Hepatocyte (in vitro differentiated cells): ENCODE measurements at regions not wholly inside any gene's neighbourhood (a gene's known extent, or its start where the extent isn't known, plus 50 kb on each side); places are given as distances from the start of the nearest gene placed in this dataset.
A peak's percentile ranks its signal among the peaks of the same experiment; 100 is the strongest.

Experiments
- DNase-seq: peaks from one replicate; pipeline ENCODE4 v3.0.0-alpha.2; 2016; ENCODE audit warnings: low spot score
- H2AFZ ChIP-seq: fragments of 200-600 bp; sonication (generic); 2 replicates; pipeline ENCODE4 v1.6.0; 2016; ENCODE audit warnings: antibody characterized with exemption, mild to moderate bottlenecking
- H3K27ac ChIP-seq: fragments of 200-600 bp; sonication (generic); 2 replicates; pipeline ENCODE4 v1.5.1; 2016; ENCODE audit warnings: mild to moderate bottlenecking
- H3K27me3 ChIP-seq: fragments of 200-600 bp; sonication (generic); 2 replicates; pipeline ENCODE4 v1.6.1; 2016
- H3K36me3 ChIP-seq: fragments of 200-600 bp; sonication (generic); replicated peaks from 2 replicates; pipeline ENCODE4 v1.5.1; 2016; ENCODE audit warnings: low read depth; ENCODE audit not compliant: insufficient read depth
- H3K4me1 ChIP-seq: fragments of 200-600 bp; sonication (generic); 2 replicates; pipeline ENCODE4 v1.5.1; 2016; ENCODE audit warnings: mild to moderate bottlenecking, moderate library complexity; ENCODE audit not compliant: insufficient read depth
- H3K4me2 ChIP-seq: fragments of 200-600 bp; sonication (generic); 2 replicates; pipeline ENCODE4 v1.6.0; 2016
- H3K4me3 ChIP-seq: fragments of 200-600 bp; sonication (generic); 2 replicates; pipeline ENCODE4 v1.5.1; 2016; ENCODE audit warnings: mild to moderate bottlenecking
- H3K79me2 ChIP-seq: fragments of 200-600 bp; sonication (generic); 2 replicates; pipeline ENCODE4 v1.6.0; 2017; ENCODE audit warnings: mild to moderate bottlenecking
- H3K9me2 ChIP-seq: fragments of 200-600 bp; sonication (generic); replicated peaks from 2 replicates; pipeline ENCODE4 v1.6.0; 2017; ENCODE audit warnings: mild to moderate bottlenecking; ENCODE audit not compliant: insufficient read depth
- H3K9me3 ChIP-seq: fragments of 200-600 bp; sonication (generic); 2 replicates; pipeline ENCODE4 v1.5.1; 2016; ENCODE audit warnings: low read depth, mild to moderate bottlenecking
- H4K20me1 ChIP-seq: fragments of 200-600 bp; sonication (generic); 2 replicates; pipeline ENCODE4 v1.6.0; 2016; ENCODE audit warnings: mild to moderate bottlenecking; ENCODE audit not compliant: insufficient read depth, poor library complexity, severe bottlenecking
- CTCF ChIP-seq: fragments of 200-600 bp; sonication (generic); IDR thresholded peaks from 2 replicates; pipeline ENCODE4 v1.5.1; 2016; ENCODE audit warnings: antibody characterized with exemption, mild to moderate bottlenecking; ENCODE audit not compliant: poor library complexity
- EZH2 ChIP-seq: fragments of 200-600 bp; sonication (generic); IDR thresholded peaks from 2 replicates; pipeline ENCODE4 v1.6.1; 2016; ENCODE audit warnings: antibody characterized with exemption, mild to moderate bottlenecking, borderline replicate concordance
- EZH2phosphoT487 ChIP-seq: fragments of 200-600 bp; sonication (generic); IDR thresholded peaks from one replicate; pipeline ENCODE4 v1.6.1; 2018; ENCODE audit warnings: antibody characterized with exemption, mild to moderate bottlenecking, low read depth, moderate library complexity; ENCODE audit not compliant: unreplicated experiment, severe bottlenecking
- WGBS: methylation state at CpG from one replicate; pipeline ENCODE4 v1.1.6; 2016; ENCODE audit warnings: low lambda C conversion rate; ENCODE audit errors: missing lambda C conversion rate; 5-methylcytosine and 5-hydroxymethylcytosine counted together

- Histone ChIP-seq H4K20me1 (no peaks in the 10 kb centered on the region), H2AFZ (no peak overlapping the region), H3K9me3 (no peaks in the 10 kb centered on the region), H3K27ac (peak overlapping the region; percentile 95), H3K36me3 (no peaks in the 10 kb centered on the region), H3K27me3 (no peaks in the 10 kb centered on the region), H3K9me2 (no peaks in the 10 kb centered on the region), H3K4me1 (peaks cover 41% of the 10 kb centered on the region), H3K4me2 (peak overlapping the region; percentile 43), H3K79me2 (no peaks in the 10 kb centered on the region), H3K4me3 (no peak overlapping the region)
- TF ChIP-seq EZH2 (no peak), CTCF (no peak), EZH2phosphoT487 (no peak)
- WGBS: 62% methylated on average over 2 of the region's 2 CpGs
- peak; percentile 89 for DNase-seq
These were observed 288.7 kb upstream of the CDYL start for GRCh38 chr6:4487538-4487937.

DNA sequence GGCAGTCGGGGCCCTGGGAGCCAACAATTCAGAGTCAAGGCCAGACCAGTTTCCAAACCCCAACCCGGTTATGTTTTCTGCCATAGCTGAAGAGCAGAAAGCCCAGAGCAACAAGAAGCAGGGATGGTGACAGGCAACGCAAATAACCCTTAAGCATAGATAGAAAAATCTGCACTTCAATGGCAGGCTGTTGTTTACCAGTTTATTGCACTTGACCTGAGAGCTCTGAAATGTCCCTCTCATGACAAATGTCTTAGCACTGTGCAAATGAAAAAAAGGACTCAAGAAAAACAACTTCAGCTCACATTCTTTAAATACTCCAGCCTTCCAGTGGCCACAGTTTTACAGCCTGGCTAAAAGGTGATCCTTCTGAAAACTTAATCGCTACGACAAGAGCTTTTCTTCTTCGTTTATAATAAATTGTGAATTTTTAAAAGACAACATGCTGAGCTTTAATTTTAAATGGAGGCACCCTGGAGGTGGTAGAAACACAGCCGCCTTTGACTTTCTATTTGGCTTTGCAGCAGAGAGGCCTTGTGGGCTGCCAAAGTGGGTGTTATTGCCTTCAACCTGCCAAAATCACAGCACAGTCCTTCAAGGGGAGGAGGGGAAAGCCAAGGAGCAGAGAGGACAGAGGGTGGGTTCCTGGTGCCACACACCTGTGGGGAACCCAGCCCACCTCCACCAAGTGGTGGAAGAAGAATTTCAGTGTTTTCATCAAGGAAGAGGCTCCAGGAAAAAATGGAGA, 289.5 kb upstream of the CDYL start:
- no peaks in the 10 kb centered on the region for H4K20me1 ChIP-seq
- no peaks in the 10 kb centered on the region for H3K36me3 ChIP-seq
- no peak overlapping the region for H3K4me3 ChIP-seq
- no peaks in the 10 kb centered on the region for H3K9me2 ChIP-seq
- H2AFZ ChIP-seq: peak overlapping the region; percentile 20
- peaks cover 40% of the 10 kb centered on the region for H3K4me1 ChIP-seq
- H3K79me2 ChIP-seq: no peaks in the 10 kb centered on the region
- H3K4me2 ChIP-seq: peak overlapping the region; percentile 43
- peak overlapping the region; percentile 95 for H3K27ac ChIP-seq
- 36% methylated on average over 7 of the region's 7 CpGs for WGBS
- no peaks in the 10 kb centered on the region for H3K9me3 ChIP-seq
- no peak for TF ChIP-seq EZH2phosphoT487
- no peak for TF ChIP-seq CTCF
- TF ChIP-seq EZH2: no peak
- H3K27me3 ChIP-seq: no peaks in the 10 kb centered on the region
- peak; percentile 27 for DNase-seq

DNA sequence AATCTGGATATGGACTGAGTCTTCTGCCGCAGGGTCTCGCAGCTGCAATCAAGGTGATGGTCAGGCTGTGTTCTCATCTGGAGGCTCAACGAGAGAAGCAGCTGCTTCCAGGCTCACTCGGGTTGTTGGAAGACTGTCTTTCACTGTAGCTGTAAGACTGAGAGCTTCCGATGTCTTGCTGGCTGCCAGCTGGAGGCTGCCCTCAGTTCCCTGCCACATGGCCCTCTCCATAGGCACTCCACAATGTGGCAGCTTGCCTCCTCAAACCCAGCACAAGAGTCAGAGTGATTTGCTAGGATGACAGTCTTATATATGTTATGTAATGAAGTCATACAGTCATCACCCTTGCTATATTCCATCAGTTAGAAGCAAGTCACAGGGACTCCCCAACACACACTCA, 290.5 kb upstream of the CDYL start:
- Histone ChIP-seq H3K27me3 (no peaks in the 10 kb centered on the region), H2AFZ (peak overlapping the region; percentile 20), H3K4me3 (no peak overlapping the region), H4K20me1 (no peaks in the 10 kb centered on the region), H3K4me1 (peaks cover 38% of the 10 kb centered on the region), H3K27ac (peak overlapping the region; percentile 95), H3K4me2 (no peak overlapping the region), H3K9me2 (no peaks in the 10 kb centered on the region), H3K36me3 (no peaks in the 10 kb centered on the region), H3K9me3 (no peaks in the 10 kb centered on the region), H3K79me2 (no peaks in the 10 kb centered on the region)
- 93% methylated on average over 5 of the region's 5 CpGs for WGBS
- no peak for DNase-seq
- TF ChIP-seq CTCF (no peak), EZH2 (no peak), EZH2phosphoT487 (no peak)
